ENCODE measurements at regions not wholly inside any gene's neighbourhood (a gene's known extent, or its start where the extent isn't known, plus 50 kb on each side); places are given as distances from the start of the nearest gene placed in this dataset.

DNA sequence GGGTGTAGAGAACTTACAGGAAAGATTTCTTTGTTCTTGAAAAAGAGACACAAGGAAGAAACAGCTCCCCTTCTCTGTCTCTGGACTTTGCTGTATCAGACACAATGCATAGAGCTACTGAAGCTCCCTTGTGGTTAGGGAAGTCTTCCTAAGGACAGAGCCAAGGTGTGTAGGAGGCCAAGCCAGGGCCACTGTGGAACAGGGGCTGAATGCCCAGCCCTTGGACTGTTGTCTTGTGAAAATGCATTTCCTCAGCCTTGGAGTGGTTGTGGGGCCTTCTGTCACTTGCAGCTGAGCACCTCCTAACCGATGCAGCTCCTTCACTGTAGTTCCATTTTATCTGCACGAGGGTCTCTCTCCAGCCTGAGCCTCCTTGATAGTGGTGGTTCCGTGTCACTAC is 353.4 kb downstream of the CCSER2 start:
- Histone ChIP-seq H4K20me1 (ENCODE audit: control insufficient read depth, extremely low read depth, insufficient read depth, low read length) (no peaks in the 10 kb centered on the region), H3K9ac (ENCODE audit: insufficient read depth, low read length) (no peak overlapping the region), H3K27me3 (ENCODE audit: control insufficient read depth, insufficient read depth, low read length) (no peaks in the 10 kb centered on the region), H3K79me2 (ENCODE audit: control insufficient read depth, insufficient read depth, low read length) (no peaks in the 10 kb centered on the region), H3K9me3 (ENCODE audit: control insufficient read depth, insufficient read depth, low read depth, low read length) (no peaks in the 10 kb centered on the region), H3K36me3 (ENCODE audit: control insufficient read depth, insufficient read depth, low read length) (no peaks in the 10 kb centered on the region), H3K4me1 (ENCODE audit: control insufficient read depth, extremely low read depth, insufficient read depth, low read length) (no peaks in the 10 kb centered on the region), H3K27ac (ENCODE audit: insufficient read depth, low read length) (no peak overlapping the region), H3K4me2 (ENCODE audit: extremely low read depth, insufficient read depth, low read length) (no peak overlapping the region), H3K4me3 (replicated peaks in 1 of 4; ENCODE audit: control extremely low read depth in 1 of 4, insufficient read depth in 1 of 4, low read depth in 3 of 4, low read length in 4 of 4) (no peak overlapping the region), H2AFZ (ENCODE audit: low read length) (no peak overlapping the region)
- TF ChIP-seq EZH2 (IDR thresholded peaks at IDR 0.05; ENCODE audit: low read length, missing control alignments) = no peak
- TF ChIP-seq, protein P1, sequence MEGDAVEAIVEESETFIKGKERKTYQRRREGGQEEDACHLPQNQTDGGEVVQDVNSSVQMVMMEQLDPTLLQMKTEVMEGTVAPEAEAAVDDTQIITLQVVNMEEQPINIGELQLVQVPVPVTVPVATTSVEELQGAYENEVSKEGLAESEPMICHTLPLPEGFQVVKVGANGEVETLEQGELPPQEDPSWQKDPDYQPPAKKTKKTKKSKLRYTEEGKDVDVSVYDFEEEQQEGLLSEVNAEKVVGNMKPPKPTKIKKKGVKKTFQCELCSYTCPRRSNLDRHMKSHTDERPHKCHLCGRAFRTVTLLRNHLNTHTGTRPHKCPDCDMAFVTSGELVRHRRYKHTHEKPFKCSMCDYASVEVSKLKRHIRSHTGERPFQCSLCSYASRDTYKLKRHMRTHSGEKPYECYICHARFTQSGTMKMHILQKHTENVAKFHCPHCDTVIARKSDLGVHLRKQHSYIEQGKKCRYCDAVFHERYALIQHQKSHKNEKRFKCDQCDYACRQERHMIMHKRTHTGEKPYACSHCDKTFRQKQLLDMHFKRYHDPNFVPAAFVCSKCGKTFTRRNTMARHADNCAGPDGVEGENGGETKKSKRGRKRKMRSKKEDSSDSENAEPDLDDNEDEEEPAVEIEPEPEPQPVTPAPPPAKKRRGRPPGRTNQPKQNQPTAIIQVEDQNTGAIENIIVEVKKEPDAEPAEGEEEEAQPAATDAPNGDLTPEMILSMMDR (conservative IDR thresholded peaks at IDR 0.05 in 1 of 2, IDR thresholded peaks at IDR 0.05 in 1 of 2; ENCODE audit: low read depth in 1 of 2, low read length in 2 of 2) = no peak
- DNase-seq (ENCODE audit: low read depth in 2 of 2) = no peak

DNA sequence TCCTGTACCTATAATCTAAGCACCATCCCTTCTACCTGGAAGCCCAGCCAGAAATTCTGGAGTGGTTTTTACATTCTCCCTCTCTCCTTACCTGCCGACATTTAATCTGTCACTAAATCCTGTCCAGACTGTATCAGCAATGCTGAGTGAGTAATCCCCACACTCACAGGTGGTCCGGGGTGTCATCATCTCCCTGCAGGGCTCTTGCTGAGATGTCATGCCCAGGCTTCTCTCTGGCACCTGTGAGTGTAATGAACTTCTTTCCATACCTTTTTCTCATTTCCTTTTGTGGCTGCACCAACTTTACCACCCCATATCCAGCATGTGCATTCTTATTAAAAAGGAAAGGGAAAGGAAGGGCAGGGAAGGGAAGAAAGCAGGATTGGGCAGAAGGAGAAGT is 355.2 kb downstream of the CCSER2 start:
- no peak for DNase-seq (ENCODE audit: low read depth in 2 of 2)
- TF ChIP-seq, protein P1 (conservative IDR thresholded peaks at IDR 0.05 in 1 of 2, IDR thresholded peaks at IDR 0.05 in 1 of 2; ENCODE audit: low read depth in 1 of 2, low read length in 2 of 2) = no peak
- no peak for TF ChIP-seq EZH2 (IDR thresholded peaks at IDR 0.05; ENCODE audit: low read length, missing control alignments)
- no peaks in the 10 kb centered on the region for H3K27me3 ChIP-seq (ENCODE audit: control insufficient read depth, insufficient read depth, low read length)
- no peaks in the 10 kb centered on the region for H3K79me2 ChIP-seq (ENCODE audit: control insufficient read depth, insufficient read depth, low read length)
- H4K20me1 ChIP-seq (ENCODE audit: control insufficient read depth, extremely low read depth, insufficient read depth, low read length) = no peaks in the 10 kb centered on the region
- H3K36me3 ChIP-seq (ENCODE audit: control insufficient read depth, insufficient read depth, low read length) = no peaks in the 10 kb centered on the region
- H3K4me3 ChIP-seq (replicated peaks in 1 of 4; ENCODE audit: control extremely low read depth in 1 of 4, insufficient read depth in 1 of 4, low read depth in 3 of 4, low read length in 4 of 4) = no peak overlapping the region
- no peak overlapping the region for H3K9ac ChIP-seq (ENCODE audit: insufficient read depth, low read length)
- no peaks in the 10 kb centered on the region for H3K9me3 ChIP-seq (ENCODE audit: control insufficient read depth, insufficient read depth, low read depth, low read length)
- no peak overlapping the region for H3K27ac ChIP-seq (ENCODE audit: insufficient read depth, low read length)
- no peaks in the 10 kb centered on the region for H3K4me1 ChIP-seq (ENCODE audit: control insufficient read depth, extremely low read depth, insufficient read depth, low read length)
- no peak overlapping the region for H3K4me2 ChIP-seq (ENCODE audit: extremely low read depth, insufficient read depth, low read length)
- no peak overlapping the region for H2AFZ ChIP-seq (ENCODE audit: low read length)

DNA sequence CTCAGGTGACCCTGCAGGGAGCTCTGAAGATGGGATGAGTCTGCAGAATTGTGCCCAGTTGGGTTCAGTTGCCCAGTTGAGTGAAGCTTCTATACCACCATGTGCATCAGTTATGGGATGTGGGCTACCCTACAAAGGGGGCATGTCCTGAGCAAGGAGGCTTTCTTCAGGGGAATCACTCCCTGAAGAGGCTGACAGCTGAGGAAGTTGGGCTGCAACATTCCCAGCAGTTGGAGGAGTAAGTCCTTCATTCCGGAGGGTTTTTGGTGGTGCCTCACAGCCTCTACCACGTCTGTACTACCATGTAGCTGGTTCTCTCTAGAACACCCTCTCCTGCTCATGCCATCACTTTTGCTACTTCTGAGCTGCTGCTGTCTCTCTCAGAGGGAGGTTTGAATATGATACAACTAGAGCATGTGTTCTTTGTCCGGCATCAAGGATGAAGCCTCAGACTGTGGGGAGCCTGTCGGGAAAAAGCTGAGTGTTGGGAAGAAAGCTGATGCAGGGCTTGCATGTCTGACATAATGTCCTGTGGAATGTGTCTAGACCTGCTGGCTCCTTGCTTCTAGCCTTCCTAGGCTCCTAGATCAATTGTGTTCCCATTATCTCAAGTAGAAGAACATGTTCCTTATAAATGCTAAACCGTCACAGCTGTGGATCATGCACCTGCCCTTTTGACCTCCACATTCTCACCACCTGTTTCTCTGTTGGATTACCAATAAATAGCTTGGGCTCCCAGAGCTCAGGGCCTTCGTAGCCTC is 355.8 kb downstream of the CCSER2 start:
- TF ChIP-seq EZH2 (IDR thresholded peaks at IDR 0.05; ENCODE audit: low read length, missing control alignments) = no peak
- TF ChIP-seq, protein P1 (conservative IDR thresholded peaks at IDR 0.05 in 1 of 2, IDR thresholded peaks at IDR 0.05 in 1 of 2; ENCODE audit: low read depth in 1 of 2, low read length in 2 of 2) = no peak
- Histone ChIP-seq H3K9ac (ENCODE audit: insufficient read depth, low read length) (no peak overlapping the region), H3K27me3 (ENCODE audit: control insufficient read depth, insufficient read depth, low read length) (no peaks in the 10 kb centered on the region), H3K36me3 (ENCODE audit: control insufficient read depth, insufficient read depth, low read length) (no peaks in the 10 kb centered on the region), H3K27ac (ENCODE audit: insufficient read depth, low read length) (no peak overlapping the region), H3K79me2 (ENCODE audit: control insufficient read depth, insufficient read depth, low read length) (no peaks in the 10 kb centered on the region), H3K9me3 (ENCODE audit: control insufficient read depth, insufficient read depth, low read depth, low read length) (no peaks in the 10 kb centered on the region), H3K4me2 (ENCODE audit: extremely low read depth, insufficient read depth, low read length) (no peak overlapping the region), H3K4me3 (replicated peaks in 1 of 4; ENCODE audit: control extremely low read depth in 1 of 4, insufficient read depth in 1 of 4, low read depth in 3 of 4, low read length in 4 of 4) (no peak overlapping the region), H3K4me1 (ENCODE audit: control insufficient read depth, extremely low read depth, insufficient read depth, low read length) (no peaks in the 10 kb centered on the region), H4K20me1 (ENCODE audit: control insufficient read depth, extremely low read depth, insufficient read depth, low read length) (no peaks in the 10 kb centered on the region), H2AFZ (ENCODE audit: low read length) (no peak overlapping the region)
- DNase-seq (ENCODE audit: low read depth in 2 of 2) = no peak

All from fibroblast of lung (primary cell).